Natural killer cell (primary cell): ENCODE measurements at regions not wholly inside any gene's neighbourhood (a gene's known extent, or its start where the extent isn't known, plus 50 kb on each side); places are given as distances from the start of the nearest gene placed in this dataset.
"Not testable (repeated sequence)": the region's sequence is repeated elsewhere in the genome, so short reads cannot be mapped to it uniquely, and the experiment has no call there.

ENCODE experiments used
- ATAC-seq, 3 donors: fragments of 150-1000 bp in 2 of 3; fragments of 200-7000 bp in 1 of 3; cut with Tn5 transposase; 1 replicate in 1 of 3; 2 replicates in 2 of 3; pipeline ENCODE4 v1.10.0; 2021; ENCODE audit warnings: mild to moderate bottlenecking in 2 of 3, moderate library complexity in 2 of 3
- DNase-seq, 2 donors: peaks; one replicate each; pipeline versions ENCODE4 v3.0.0 to v3.0.0-alpha.2; 2013 to 2021; ENCODE audit warnings: mixed read lengths in 1 of 2
- H3K27ac ChIP-seq: one replicate; pipeline ENCODE4 v1.5.1; 2013; ENCODE audit warnings: mild to moderate bottlenecking, low read length
- H3K27me3 ChIP-seq: one replicate; pipeline ENCODE4 v1.6.1; 2013; ENCODE audit warnings: low read length; ENCODE audit not compliant: control insufficient read depth, insufficient read depth
- H3K36me3 ChIP-seq: one replicate; pipeline ENCODE4 v1.6.1; 2013; ENCODE audit warnings: low read length; ENCODE audit not compliant: control insufficient read depth, insufficient read depth
- H3K4me1 ChIP-seq: one replicate; pipeline ENCODE4 v1.6.1; 2013; ENCODE audit warnings: low read length; ENCODE audit not compliant: control insufficient read depth, insufficient read depth
- H3K4me3 ChIP-seq: one replicate; pipeline ENCODE4 v1.5.1; 2013; ENCODE audit warnings: low read length
- H3K9me3 ChIP-seq: one replicate; pipeline ENCODE4 v1.6.1; 2013; ENCODE audit warnings: low read length; ENCODE audit not compliant: control insufficient read depth, insufficient read depth
- H3K27ac Mint-ChIP-seq, 2 donors: one replicate each; pipeline ENCODE4 v1.8.0; 2022; ENCODE audit warnings: mild to moderate bottlenecking in 2 of 2, mixed read lengths in 2 of 2, moderate library complexity in 1 of 2
- H3K27me3 Mint-ChIP-seq, 2 donors: one replicate each; pipeline ENCODE4 v1.8.0; 2022; ENCODE audit warnings: low read depth in 2 of 2, mixed read lengths in 2 of 2
- H3K36me3 Mint-ChIP-seq: one replicate; pipeline ENCODE4 v1.8.0; 2022; ENCODE audit warnings: mixed read lengths
- H3K4me1 Mint-ChIP-seq, 2 donors: one replicate each; pipeline ENCODE4 v1.8.0; 2022; ENCODE audit warnings: mixed read lengths in 2 of 2
- H3K4me3 Mint-ChIP-seq: one replicate; pipeline ENCODE4 v1.8.0; 2022; ENCODE audit warnings: mild to moderate bottlenecking, moderate library complexity, mixed read lengths
- H3K9me3 Mint-ChIP-seq, 2 donors: one replicate each; pipeline ENCODE4 v1.8.0; 2022; ENCODE audit warnings: mixed read lengths in 2 of 2
- WGBS: methylation state at CpG from one replicate; pipeline ENCODE4 v1.1.7; 2013; ENCODE audit warnings: missing lambda C conversion rate; ENCODE audit not compliant: insufficient coverage; 5-methylcytosine and 5-hydroxymethylcytosine counted together
- intact Hi-C: fragments of 100-400 bp; cut with micrococcal nuclease; formaldehyde crosslinking; loops from one replicate; pipeline ENCODE4 v1.14.2; 2022
- TF ChIP-seq, protein P1 (sequence below): fragments of 200-600 bp; IDR thresholded peaks from one replicate; pipeline ENCODE4 v1.8.0; 2022; ENCODE audit warnings: antibody characterized with exemption

- H3K4me1 Mint-ChIP-seq: no peaks in the 10 kb centered on the region
Observed at GRCh38 chr3:187497052-187497451, 128.9 kb downstream of the RTP4 start.

GRCh38 chr3:187494056-187494455 lies 125.9 kb downstream of the RTP4 start:
- H3K36me3 Mint-ChIP-seq, H3K4me1 ChIP-seq, DNase-seq, H3K27ac Mint-ChIP-seq, H3K4me1 Mint-ChIP-seq, intact Hi-C loops, H3K27me3 ChIP-seq, H3K9me3 ChIP-seq, H3K27ac ChIP-seq, H3K4me3 ChIP-seq, H3K9me3 Mint-ChIP-seq, H3K36me3 ChIP-seq, ATAC-seq, H3K4me3 Mint-ChIP-seq: not testable (repeated sequence)
- 77% methylated on average over 3 of the region's 3 CpGs for WGBS
- H3K27me3 Mint-ChIP-seq: peaks cover 26 to 27% of the 10 kb centered on the region in 2 donors

More at GRCh38 chr3:187497052-187497451, 128.9 kb downstream of the RTP4 start:
- no peak overlapping the region for H3K4me3 ChIP-seq
- H3K27ac ChIP-seq: no peak overlapping the region
- Mint-ChIP-seq H3K36me3 (no peaks in the 10 kb centered on the region), H3K27me3 (peaks cover 17 to 31% of the 10 kb centered on the region in 2 donors), H3K9me3 (no peaks in the 10 kb centered on the region), H3K4me3 (no peak overlapping the region), H3K27ac (no peak overlapping the region)
- TF ChIP-seq, protein P1, sequence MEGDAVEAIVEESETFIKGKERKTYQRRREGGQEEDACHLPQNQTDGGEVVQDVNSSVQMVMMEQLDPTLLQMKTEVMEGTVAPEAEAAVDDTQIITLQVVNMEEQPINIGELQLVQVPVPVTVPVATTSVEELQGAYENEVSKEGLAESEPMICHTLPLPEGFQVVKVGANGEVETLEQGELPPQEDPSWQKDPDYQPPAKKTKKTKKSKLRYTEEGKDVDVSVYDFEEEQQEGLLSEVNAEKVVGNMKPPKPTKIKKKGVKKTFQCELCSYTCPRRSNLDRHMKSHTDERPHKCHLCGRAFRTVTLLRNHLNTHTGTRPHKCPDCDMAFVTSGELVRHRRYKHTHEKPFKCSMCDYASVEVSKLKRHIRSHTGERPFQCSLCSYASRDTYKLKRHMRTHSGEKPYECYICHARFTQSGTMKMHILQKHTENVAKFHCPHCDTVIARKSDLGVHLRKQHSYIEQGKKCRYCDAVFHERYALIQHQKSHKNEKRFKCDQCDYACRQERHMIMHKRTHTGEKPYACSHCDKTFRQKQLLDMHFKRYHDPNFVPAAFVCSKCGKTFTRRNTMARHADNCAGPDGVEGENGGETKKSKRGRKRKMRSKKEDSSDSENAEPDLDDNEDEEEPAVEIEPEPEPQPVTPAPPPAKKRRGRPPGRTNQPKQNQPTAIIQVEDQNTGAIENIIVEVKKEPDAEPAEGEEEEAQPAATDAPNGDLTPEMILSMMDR: no peak
- H3K36me3 ChIP-seq: no peaks in the 10 kb centered on the region
- DNase-seq (no peak), ATAC-seq (no peak)
- peaks cover 2% of the 10 kb centered on the region for H3K27me3 ChIP-seq
- intact Hi-C loops: no loop called here
- H3K9me3 ChIP-seq: no peaks in the 10 kb centered on the region
- H3K4me1 ChIP-seq: no peaks in the 10 kb centered on the region
- 96% methylated on average over 1 of the region's 1 CpG for WGBS

DNA sequence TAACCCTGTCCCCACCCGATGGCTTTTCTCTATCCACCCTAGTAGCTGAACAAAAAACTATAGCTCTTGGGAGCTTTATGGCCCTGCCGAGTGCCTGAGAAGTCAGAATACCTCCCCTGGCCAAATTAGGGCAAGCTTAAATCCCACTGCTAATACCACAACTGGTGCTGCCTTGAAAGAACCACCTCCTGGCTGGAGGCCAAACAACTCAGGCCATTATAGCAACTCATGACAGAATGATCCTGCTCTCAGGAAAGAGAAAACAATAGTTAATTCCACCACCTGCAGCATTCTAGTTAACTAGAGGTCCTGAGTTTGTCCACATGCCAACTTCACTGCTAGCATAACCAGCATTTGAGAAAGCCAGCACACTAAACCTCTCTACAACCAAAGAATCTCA lies 123.2 kb downstream of the RTP4 start:
- Mint-ChIP-seq H3K36me3 (no peaks in the 10 kb centered on the region), H3K27ac (no peak overlapping the region), H3K4me1 (no peaks in the 10 kb centered on the region), H3K9me3 (no peaks in the 10 kb centered on the region), H3K27me3 (peaks cover 22 to 29% of the 10 kb centered on the region in 2 donors), H3K4me3 (no peak overlapping the region)
- Histone ChIP-seq H3K36me3 (no peaks in the 10 kb centered on the region), H3K4me1 (no peaks in the 10 kb centered on the region), H3K27ac (no peak overlapping the region), H3K9me3 (no peaks in the 10 kb centered on the region), H3K27me3 (peaks cover 2% of the 10 kb centered on the region), H3K4me3 (no peak overlapping the region)
- DNase-seq: no peak
- intact Hi-C loops: no loop called here
- TF ChIP-seq, protein P1: no peak
- 82% methylated on average over 2 of the region's 2 CpGs for WGBS
- ATAC-seq: no peak

DNA sequence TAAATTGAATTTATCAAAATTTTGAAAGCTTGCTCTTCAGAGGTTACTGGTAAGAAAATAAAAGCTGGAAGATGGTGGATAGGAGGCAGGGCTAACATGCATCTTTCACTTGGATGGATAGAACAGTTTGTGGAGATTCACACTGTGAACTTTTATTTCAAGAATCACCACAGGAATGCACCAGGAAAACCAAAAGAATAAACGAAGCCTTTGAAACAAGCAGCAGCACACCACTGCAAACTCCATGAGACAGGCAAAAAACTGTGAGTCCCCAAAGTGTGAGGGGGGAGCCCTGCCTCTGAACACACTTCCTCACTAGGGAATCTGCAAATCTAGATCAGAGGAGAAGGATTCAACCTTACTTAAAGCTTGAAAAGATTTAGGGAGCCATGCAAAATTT lies 122.2 kb downstream of the RTP4 start:
- H3K27me3 Mint-ChIP-seq: peaks cover 24 to 33% of the 10 kb centered on the region in 2 donors
- intact Hi-C loops: no loop called here
- WGBS: 57% methylated on average over 1 of the region's 1 CpG
- no peaks in the 10 kb centered on the region for H3K9me3 Mint-ChIP-seq
- H3K27ac Mint-ChIP-seq: no peak overlapping the region
- H3K4me1 Mint-ChIP-seq: no peaks in the 10 kb centered on the region
- Histone ChIP-seq H3K27me3 (peaks cover 2% of the 10 kb centered on the region), H3K4me3 (no peak overlapping the region), H3K36me3 (no peaks in the 10 kb centered on the region), H3K9me3 (no peaks in the 10 kb centered on the region), H3K27ac (no peak overlapping the region), H3K4me1 (no peaks in the 10 kb centered on the region)
- ATAC-seq (no peak), DNase-seq (no peak)
- no peaks in the 10 kb centered on the region for H3K36me3 Mint-ChIP-seq
- TF ChIP-seq, protein P1: no peak
- no peak overlapping the region for H3K4me3 Mint-ChIP-seq
